ENCODE measurements at regions not wholly inside any gene's neighbourhood (a gene's known extent, or its start where the extent isn't known, plus 50 kb on each side); places are given as distances from the start of the nearest gene placed in this dataset.

- no peak overlapping the region for H3K27ac ChIP-seq (ENCODE audit: control insufficient read depth, insufficient read depth)
- ChIA-PET POLR2A (no interaction called here), SMC1A (ENCODE audit: uncharacterized antibody, unreplicated experiment) (interaction anchor here (1.1 kb wide), 1 partner anchor 26 kb away, joined by 3 read pairs; no protein-coding TSS in a partner anchor), CTCF (interaction anchor here (0.5 kb wide), 1 partner anchor 24 kb away, joined by 3 read pairs; no protein-coding TSS in a partner anchor), RAD21 (ENCODE audit: unreplicated experiment) (no interaction called here)
- DNase-seq (ENCODE audit: low read depth, low spot score), result no peak
- no peaks in the 10 kb centered on the region for H4K20me1 ChIP-seq (ENCODE audit: control insufficient read depth, insufficient read depth)
- intact Hi-C loops (cut with micrococcal nuclease; ENCODE audit: unreplicated experiment) (no loop called here), in situ Hi-C loops (cut with MboI) (no loop called here)
- no peaks in the 10 kb centered on the region for H3K36me3 ChIP-seq (ENCODE audit: control insufficient read depth in 2 of 2, insufficient read depth in 2 of 2, low read length in 1 of 2)
- no peaks in the 10 kb centered on the region for H3K4me1 ChIP-seq (ENCODE audit: control insufficient read depth, insufficient read depth, low read length)
- no peak overlapping the region for H3K4me2 ChIP-seq (ENCODE audit: control insufficient read depth, insufficient read depth)
- 21% methylated on average over 10 of the region's 10 CpGs for WGBS (ENCODE audit: insufficient coverage, insufficient replicate concordance, low lambda C conversion rate, missing lambda C conversion rate)
- H3K4me3 ChIP-seq, result no peak overlapping the region
- no peaks in the 10 kb centered on the region; the same call in 2 of the 3 replicates for H3K9me3 ChIP-seq (replicated peaks; ENCODE audit: control insufficient read depth, insufficient read depth, low read length)
- no peak for ATAC-seq
- no peak overlapping the region for H2AFZ ChIP-seq (ENCODE audit: control insufficient read depth, low read depth, low read length)
- H3K27me3 ChIP-seq (replicated peaks in 1 of 2; ENCODE audit: control insufficient read depth in 2 of 2, insufficient read depth in 2 of 2, low read length in 1 of 2), result no peaks in the 10 kb centered on the region
- no peak overlapping the region for H3K9ac ChIP-seq (ENCODE audit: control insufficient read depth, insufficient read depth, low read length)
- no peak for FAIRE-seq
- H3K79me2 ChIP-seq (ENCODE audit: control insufficient read depth, insufficient read depth, low read length), result no peaks in the 10 kb centered on the region
- no TSS peak for BruUV-seq (replicated peaks)
- TF ChIP-seq SMC3 (IDR thresholded peaks at IDR 0.05; ENCODE audit: borderline replicate concordance, low read length) (no peak), USF1 (IDR thresholded peaks at IDR 0.05; ENCODE audit: borderline replicate concordance, extremely low read length, insufficient read depth, low read depth, low read length) (no peak), NR2F1 (conservative IDR thresholded peaks at IDR 0.05) (no peak), EED (IDR thresholded peaks at IDR 0.05; ENCODE audit: low read depth) (no peak), RFX5 (IDR thresholded peaks at IDR 0.05; ENCODE audit: low read depth, low read length) (no peak), POLR2AphosphoS2 (IDR thresholded peaks at IDR 0.05; ENCODE audit: low read depth, low read length) (no peak), ATF2 (IDR thresholded peaks at IDR 0.05; ENCODE audit: low read length) (no peak), POLR2AphosphoS5 (IDR thresholded peaks at IDR 0.05; ENCODE audit: low read length) (no peak), IRF3 (IDR thresholded peaks at IDR 0.05) (no peak)
Measured at GRCh38 chr19:28397306-28397705, 815.6 kb downstream of the UQCRFS1 start.
